GM12873 (cell line): ENCODE measurements at regions not wholly inside any gene's neighbourhood (a gene's known extent, or its start where the extent isn't known, plus 50 kb on each side); places are given as distances from the start of the nearest gene placed in this dataset.

Experiments used
- CTCF ChIP-seq: IDR thresholded peaks from 2 replicates; pipeline ENCODE4 v1.5.1; 2012; ENCODE audit warnings: low read depth, mild to moderate bottlenecking, moderate library complexity, low read length, control low read depth; ENCODE audit not compliant: insufficient read depth; ENCODE audit errors: missing control alignments

GRCh38 chr10:36500266-36500665 lies 625.1 kb upstream of the ANKRD30A start:
- no peak for TF ChIP-seq CTCF

GRCh38 chr10:36499693-36500092 lies 625.7 kb upstream of the ANKRD30A start:
- no peak for TF ChIP-seq CTCF

GRCh38 chr10:36496758-36497157 lies 628.6 kb upstream of the ANKRD30A start:
- TF ChIP-seq CTCF = no peak

GRCh38 chr10:36494371-36494770 lies 631.0 kb upstream of the ANKRD30A start:
- TF ChIP-seq CTCF = no peak

GRCh38 chr10:36493516-36493880 lies 631.9 kb upstream of the ANKRD30A start:
- no peak for TF ChIP-seq CTCF

- TF ChIP-seq CTCF = no peak
Observed at GRCh38 chr10:36492590-36493515, 632.5 kb upstream of the ANKRD30A start.

GRCh38 chr10:36491926-36492325 lies 633.5 kb upstream of the ANKRD30A start:
- TF ChIP-seq CTCF = no peak
